Right cardiac atrium (tissue), 5 donors: ENCODE measurements at regions not wholly inside any gene's neighbourhood (a gene's known extent, or its start where the extent isn't known, plus 50 kb on each side); places are given as distances from the start of the nearest gene placed in this dataset.
A peak's percentile ranks its signal among the peaks of the same experiment; 100 is the strongest.

ENCODE experiments used
- ATAC-seq, 2 donors: fragments of 200-7000 bp; cut with Tn5 transposase; one replicate each; pipeline versions ENCODE4 v1.8.0 to v1.9.1; 2020; ENCODE audit warnings: moderate library complexity in 2 of 2, mild to moderate bottlenecking in 1 of 2
- DNase-seq, 3 donors: peaks; one replicate each; pipeline ENCODE4 v3.0.0-alpha.2; 2020
- H3K27ac ChIP-seq: one replicate; pipeline ENCODE4 v1.5.1; 2013; ENCODE audit warnings: mild to moderate bottlenecking, low read length, control low read depth, moderate library complexity
- H3K27me3 ChIP-seq: one replicate; pipeline ENCODE4 v1.6.1; 2013; ENCODE audit not compliant: control insufficient read depth, insufficient read depth
- H3K4me1 ChIP-seq: one replicate; pipeline ENCODE4 v1.6.1; 2013; ENCODE audit warnings: low read length; ENCODE audit not compliant: control insufficient read depth, insufficient read depth
- H3K4me3 ChIP-seq: one replicate; pipeline ENCODE4 v1.5.1; 2013; ENCODE audit warnings: low read length, control low read depth
- H3K9me3 ChIP-seq: one replicate; pipeline ENCODE4 v1.6.1; 2013; ENCODE audit warnings: low read length; ENCODE audit not compliant: control insufficient read depth
- WGBS: extraction: QIAGEN DNeasy Blood & Tissue Kit; methylation state at CpG from one replicate; pipeline ENCODE4 v1.1.7; 2013; 5-methylcytosine and 5-hydroxymethylcytosine counted together
- intact Hi-C, 4 donors: fragments of 100-400 bp; cut with DNase I; formaldehyde crosslinking; loops; one replicate each; pipeline versions ENCODE4 v1.11.0 to v1.14.0; 2022 to 2023
- donor health status: healthy with polysubstance abuse.
- donor health status: DM: no; HTN: yes; CAD: no.
- donor health status: DM: no; HTN: no; CAD: no.
- donor health status: DM: no; HTN: yes; CAD: no; lungs with severe emphysema.
- donor health status: DM: yes; HTN: yes; CAD: no.

GRCh38 chr5:8857051-8857450 is 688.8 kb downstream of the SEMA5A start:
- H3K9me3 ChIP-seq = peaks cover 7% of the 10 kb centered on the region
- no peak overlapping the region for H3K4me3 ChIP-seq
- no peaks in the 10 kb centered on the region for H3K4me1 ChIP-seq
- DNase-seq = no peak
- intact Hi-C loops = no loop called here
- WGBS = 41% methylated on average over 2 of the region's 2 CpGs
- ATAC-seq = no peak
- no peaks in the 10 kb centered on the region for H3K27me3 ChIP-seq
- no peak overlapping the region for H3K27ac ChIP-seq

- no peaks in the 10 kb centered on the region for H3K4me1 ChIP-seq
- H3K27me3 ChIP-seq = no peaks in the 10 kb centered on the region
- no peak overlapping the region for H3K4me3 ChIP-seq
- DNase-seq = no peak
- 53% methylated on average over 5 of the region's 5 CpGs for WGBS
- H3K9me3 ChIP-seq = peaks cover 6% of the 10 kb centered on the region
- no peak for ATAC-seq
- intact Hi-C loops = no loop called here
- no peak overlapping the region for H3K27ac ChIP-seq
Measured at GRCh38 chr5:8861764-8862163, 684.1 kb downstream of the SEMA5A start.

- no peaks in the 10 kb centered on the region for H3K27me3 ChIP-seq
- DNase-seq (no peak), ATAC-seq (no peak)
- H3K27ac ChIP-seq = no peak overlapping the region
- intact Hi-C loops = no loop called here
- peaks cover 6% of the 10 kb centered on the region for H3K9me3 ChIP-seq
- WGBS = 51% methylated on average over 4 of the region's 4 CpGs
- H3K4me1 ChIP-seq = no peaks in the 10 kb centered on the region
- no peak overlapping the region for H3K4me3 ChIP-seq
Measured at GRCh38 chr5:8864053-8864452, 681.8 kb downstream of the SEMA5A start.

- 39% methylated on average over 5 of the region's 5 CpGs for WGBS
- intact Hi-C loops = no loop called here
- H3K9me3 ChIP-seq = peaks cover 7% of the 10 kb centered on the region
- no peak overlapping the region for H3K27ac ChIP-seq
- DNase-seq (no peak), ATAC-seq (no peak)
- H3K4me1 ChIP-seq = no peaks in the 10 kb centered on the region
- H3K27me3 ChIP-seq = no peaks in the 10 kb centered on the region
- no peak overlapping the region for H3K4me3 ChIP-seq
Measured at GRCh38 chr5:8865266-8865665, 680.6 kb downstream of the SEMA5A start.

GRCh38 chr5:8865686-8866374 is 680.0 kb downstream of the SEMA5A start:
- Histone ChIP-seq H3K9me3 (peaks cover 7% of the 10 kb centered on the region), H3K27me3 (no peaks in the 10 kb centered on the region), H3K27ac (no peak overlapping the region), H3K4me1 (no peaks in the 10 kb centered on the region), H3K4me3 (no peak overlapping the region)
- intact Hi-C loops = no loop called here
- DNase-seq = no peak
- no peak for ATAC-seq
- WGBS = 81% methylated on average over 7 of the region's 7 CpGs

GRCh38 chr5:8868283-8868682 is 677.6 kb downstream of the SEMA5A start:
- Histone ChIP-seq H3K27me3 (no peaks in the 10 kb centered on the region), H3K9me3 (peaks cover 7% of the 10 kb centered on the region), H3K27ac (no peak overlapping the region), H3K4me3 (no peak overlapping the region), H3K4me1 (no peaks in the 10 kb centered on the region)
- intact Hi-C loops = no loop called here
- DNase-seq = no peak
- no peak for ATAC-seq
- 88% methylated on average over 1 of the region's 1 CpG for WGBS

GRCh38 chr5:8869932-8870331 is 675.9 kb downstream of the SEMA5A start:
- no peaks in the 10 kb centered on the region for H3K27me3 ChIP-seq
- 72% methylated on average over 12 of the region's 12 CpGs for WGBS
- H3K9me3 ChIP-seq = peaks cover 1% of the 10 kb centered on the region
- intact Hi-C loops = no loop called here
- H3K4me1 ChIP-seq = no peaks in the 10 kb centered on the region
- ATAC-seq (no peak), DNase-seq (no peak)
- no peak overlapping the region for H3K4me3 ChIP-seq
- no peak overlapping the region for H3K27ac ChIP-seq

- intact Hi-C loops = no loop called here
- no peak for ATAC-seq
- WGBS = 83% methylated on average over 20 of the region's 20 CpGs
Measured at GRCh38 chr5:8870349-8870958, 675.4 kb downstream of the SEMA5A start.

GRCh38 chr5:8870959-8871355 is 674.9 kb downstream of the SEMA5A start:
- no peak overlapping the region for H3K4me3 ChIP-seq
- no peaks in the 10 kb centered on the region for H3K27me3 ChIP-seq
- H3K9me3 ChIP-seq = peaks cover 1% of the 10 kb centered on the region
- intact Hi-C loops = no loop called here
- WGBS = 81% methylated on average over 7 of the region's 7 CpGs
- H3K27ac ChIP-seq = no peak overlapping the region
- H3K4me1 ChIP-seq = no peaks in the 10 kb centered on the region
- ATAC-seq (no peak), DNase-seq (no peak)

More at GRCh38 chr5:8870349-8870958, 675.4 kb downstream of the SEMA5A start:
- H3K9me3 ChIP-seq = peaks cover 1% of the 10 kb centered on the region
- DNase-seq = peak in 1 of 3 donors; percentile 27
- no peak overlapping the region for H3K27ac ChIP-seq
- H3K4me1 ChIP-seq = no peaks in the 10 kb centered on the region
- H3K27me3 ChIP-seq = no peaks in the 10 kb centered on the region
- H3K4me3 ChIP-seq = no peak overlapping the region

- intact Hi-C loops = no loop called here
- no peaks in the 10 kb centered on the region for H3K4me1 ChIP-seq
- DNase-seq (no peak), ATAC-seq (no peak)
- H3K4me3 ChIP-seq = no peak overlapping the region
- peaks cover 1% of the 10 kb centered on the region for H3K9me3 ChIP-seq
- H3K27me3 ChIP-seq = no peaks in the 10 kb centered on the region
- H3K27ac ChIP-seq = no peak overlapping the region
- WGBS = 68% methylated on average over 2 of the region's 2 CpGs
Measured at GRCh38 chr5:8871446-8871845, 674.4 kb downstream of the SEMA5A start.

- intact Hi-C loops = no loop called here
- 46% methylated on average over 2 of the region's 2 CpGs for WGBS
Measured at GRCh38 chr5:8875722-8876121, 670.2 kb downstream of the SEMA5A start.

More at GRCh38 chr5:8875722-8876121, 670.2 kb downstream of the SEMA5A start:
- ATAC-seq (no peak), DNase-seq (no peak)
- Histone ChIP-seq H3K27ac (no peak overlapping the region), H3K4me3 (no peak overlapping the region), H3K27me3 (no peaks in the 10 kb centered on the region), H3K9me3 (peaks cover 4% of the 10 kb centered on the region), H3K4me1 (no peaks in the 10 kb centered on the region)
